HG03060 (cell line): ENCODE measurements at regions not wholly inside any gene's neighbourhood (a gene's known extent, or its start where the extent isn't known, plus 50 kb on each side); places are given as distances from the start of the nearest gene placed in this dataset.

Experiments used
- ATAC-seq: cut with Tn5 transposase; IDR thresholded peaks from one replicate; pipeline ENCODE4 v1.9.1; 2021; ENCODE audit warnings: low read depth, moderate number of reproducible peaks; ENCODE audit not compliant: unreplicated experiment

- ATAC-seq: no peak
Measured at GRCh38 chr1:98428864-98429263, 232.7 kb upstream of the SNX7 start.

- no peak for ATAC-seq
Measured at GRCh38 chr1:98427664-98428063, 233.9 kb upstream of the SNX7 start.

DNA sequence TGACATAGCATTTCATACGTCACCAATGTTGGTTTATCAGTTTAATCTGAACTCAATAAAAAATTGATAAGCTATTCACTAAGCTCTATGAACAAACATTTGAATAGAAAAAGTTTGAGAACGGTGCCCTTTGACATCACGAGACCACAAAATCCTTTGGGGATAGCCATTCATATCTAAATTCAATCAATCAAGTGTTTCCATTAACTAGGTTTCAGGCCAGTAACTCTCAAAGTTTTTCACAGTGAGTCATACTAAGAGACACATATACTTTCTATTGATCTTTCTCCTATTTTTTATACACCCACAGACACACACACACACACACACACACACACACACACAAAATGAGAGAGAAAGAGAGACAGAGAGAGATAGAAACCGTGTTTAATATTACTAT, 235.4 kb upstream of the SNX7 start:
- ATAC-seq: no peak

GRCh38 chr1:98422816-98423215, 238.7 kb upstream of the SNX7 start:
- no peak for ATAC-seq

DNA sequence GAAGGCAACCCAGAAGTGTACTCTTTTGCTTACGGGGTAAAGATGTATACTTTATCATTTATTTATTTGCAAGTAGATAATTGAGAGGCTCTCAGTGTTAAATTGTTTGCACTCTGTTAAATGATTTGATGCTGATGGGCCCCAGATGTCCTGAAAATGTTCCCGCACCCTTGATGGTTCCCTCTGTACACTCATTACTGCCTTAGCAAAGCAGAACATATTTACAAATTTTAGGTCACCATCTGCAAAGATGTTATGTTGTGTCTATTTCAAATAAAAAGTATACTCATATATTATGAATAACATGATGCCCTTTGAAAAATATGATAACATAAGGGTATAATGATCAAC, 240.5 kb upstream of the SNX7 start:
- ATAC-seq: no peak

- no peak for ATAC-seq
Measured at GRCh38 chr1:98420376-98421084, 241.0 kb upstream of the SNX7 start.

DNA sequence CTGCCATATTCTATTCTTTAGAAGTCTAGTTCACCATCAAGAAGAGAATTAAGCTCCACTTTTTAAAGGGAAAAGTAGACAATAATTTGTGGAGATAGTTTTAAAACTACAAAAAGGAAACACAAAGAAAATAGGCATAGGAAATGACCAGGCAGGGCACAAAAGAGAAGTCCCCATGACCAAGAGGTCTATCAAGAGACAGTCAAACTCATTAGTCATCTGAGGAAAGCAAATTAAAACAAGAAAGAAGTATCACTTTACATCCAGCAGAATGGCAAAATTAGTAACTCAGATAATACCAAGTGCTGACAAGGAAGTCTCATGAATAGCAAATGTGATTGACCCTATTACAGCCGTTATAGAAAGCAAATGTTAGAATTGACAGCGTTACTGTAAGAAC, 243.7 kb upstream of the SNX7 start:
- ATAC-seq: no peak

DNA sequence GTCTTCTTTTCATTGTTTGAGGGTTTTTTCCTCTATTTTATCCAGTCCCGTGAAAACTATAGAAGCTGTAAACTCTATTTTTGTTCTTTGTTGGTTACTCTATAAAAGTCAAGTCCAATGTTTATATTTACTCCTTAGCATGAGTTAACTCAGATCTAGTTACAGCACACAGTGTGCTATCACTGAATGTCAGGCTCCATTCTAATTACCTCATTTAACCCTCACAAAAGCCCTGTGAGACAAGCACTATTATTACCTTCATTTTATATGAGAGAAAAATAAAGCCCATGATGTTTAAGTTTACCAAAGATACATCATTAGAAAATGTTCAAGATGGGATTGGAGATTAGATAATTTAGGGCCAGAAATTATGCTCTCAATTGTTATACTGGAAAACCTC, 251.4 kb upstream of the SNX7 start:
- no peak for ATAC-seq

- no peak for ATAC-seq
Measured at GRCh38 chr1:98406352-98407088, 255.0 kb upstream of the SNX7 start.

DNA sequence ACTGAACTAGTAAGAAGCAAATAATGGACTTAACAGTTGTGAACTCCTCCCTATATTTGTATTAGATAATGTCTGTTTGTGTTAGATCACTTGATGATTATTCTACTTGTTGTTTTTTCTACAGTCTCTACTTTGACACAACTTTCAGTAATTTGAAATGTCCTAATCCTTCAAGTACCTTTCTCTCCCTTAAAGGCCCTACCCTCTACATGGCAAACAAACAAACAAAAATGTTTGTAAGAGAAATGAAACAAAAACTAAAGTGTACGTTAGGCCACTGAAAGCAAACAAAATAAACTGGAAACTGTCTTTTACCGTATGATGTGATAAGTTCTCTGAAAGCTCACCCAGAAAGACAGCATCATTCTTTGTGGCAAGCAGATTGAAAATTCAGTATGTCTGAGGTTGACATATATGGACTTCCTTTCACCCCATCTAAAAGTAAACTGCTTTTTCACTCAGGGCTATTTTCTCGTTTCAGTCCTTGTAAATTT, 255.9 kb upstream of the SNX7 start:
- peak; percentile 71 for ATAC-seq

DNA sequence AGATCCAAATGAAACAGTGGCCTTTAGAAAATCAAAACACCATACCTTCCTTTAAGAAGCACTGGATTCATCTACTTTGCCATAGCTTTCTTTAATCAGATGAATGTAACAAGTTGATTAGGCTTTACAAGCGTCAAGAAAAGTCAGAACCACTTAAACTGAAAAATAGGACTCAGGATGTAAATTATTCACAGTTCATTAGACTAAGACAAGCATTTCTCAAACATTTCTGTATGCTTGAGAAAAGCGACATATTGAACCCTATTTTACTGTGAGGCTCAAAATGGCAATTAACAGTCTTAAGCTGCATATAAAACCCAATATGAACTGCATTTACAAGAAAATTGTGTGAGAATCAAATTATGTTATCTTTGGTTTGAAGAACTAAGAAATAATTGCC, 256.7 kb upstream of the SNX7 start:
- no peak for ATAC-seq

DNA sequence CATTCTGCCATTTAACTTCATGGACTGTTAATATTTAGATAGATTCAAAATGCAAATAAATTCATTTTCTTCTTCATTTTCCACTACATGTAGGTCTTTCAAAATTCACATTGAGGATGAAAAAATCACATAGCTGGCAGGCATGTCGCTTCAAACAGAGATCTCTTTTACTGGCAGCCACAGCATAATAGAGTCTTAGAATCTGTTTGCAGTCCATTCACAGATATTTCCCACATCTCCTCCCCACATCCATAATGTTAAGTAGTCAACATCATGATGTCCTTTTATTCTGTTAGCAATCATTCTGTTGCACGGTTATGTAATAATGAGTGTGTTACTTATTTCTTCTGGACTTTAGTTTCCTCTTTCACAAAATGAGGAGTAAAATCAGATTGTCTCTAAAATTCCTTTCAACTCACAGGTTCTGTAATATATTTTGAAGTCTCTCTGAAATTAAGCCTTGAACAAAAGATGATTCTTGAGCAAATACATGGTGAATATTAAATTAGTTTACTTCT, 257.5 kb upstream of the SNX7 start:
- no peak for ATAC-seq

DNA sequence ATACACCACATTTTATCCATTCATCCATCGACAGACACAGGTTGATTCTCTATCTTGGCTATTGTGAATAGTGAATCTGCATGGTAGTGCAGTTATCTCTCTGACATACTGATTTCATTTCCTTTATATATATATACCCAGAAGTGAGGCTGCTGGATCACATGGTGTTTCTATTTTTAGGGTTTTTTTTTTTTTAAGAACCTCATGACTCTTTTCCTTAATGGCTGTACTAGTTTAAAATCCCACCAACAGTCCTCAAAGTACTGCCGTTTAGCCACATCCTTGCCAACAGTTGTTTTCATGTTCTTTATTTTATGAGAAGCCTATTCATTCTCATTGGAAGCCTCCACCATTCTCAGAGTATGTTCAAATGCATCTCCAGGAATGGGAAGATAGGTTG, 258.7 kb upstream of the SNX7 start:
- ATAC-seq: no peak

- no peak for ATAC-seq
Measured at GRCh38 chr1:98400446-98400845, 261.1 kb upstream of the SNX7 start.

GRCh38 chr1:98399218-98399617, 262.3 kb upstream of the SNX7 start:
- ATAC-seq: no peak

GRCh38 chr1:98398649-98399048, 262.9 kb upstream of the SNX7 start:
- ATAC-seq: no peak

DNA sequence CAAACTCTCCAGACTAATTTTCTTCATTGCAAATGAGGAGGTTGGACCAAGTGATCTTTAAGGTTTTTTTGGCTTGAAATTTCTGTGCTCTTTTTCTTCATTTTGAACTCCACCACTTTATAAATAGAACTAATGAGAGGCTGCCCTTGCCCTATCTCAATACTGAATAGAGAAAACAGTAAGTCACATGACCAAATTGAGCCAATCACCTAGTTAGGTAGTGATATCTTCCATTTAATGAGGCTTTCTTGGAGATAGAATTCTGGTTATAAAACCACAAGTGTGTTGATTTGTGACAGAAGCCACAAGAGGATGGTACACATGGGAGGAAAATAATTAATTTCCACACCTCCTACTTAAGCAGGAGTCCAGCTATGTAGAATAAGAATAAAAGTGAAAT, 263.4 kb upstream of the SNX7 start:
- ATAC-seq: no peak

DNA sequence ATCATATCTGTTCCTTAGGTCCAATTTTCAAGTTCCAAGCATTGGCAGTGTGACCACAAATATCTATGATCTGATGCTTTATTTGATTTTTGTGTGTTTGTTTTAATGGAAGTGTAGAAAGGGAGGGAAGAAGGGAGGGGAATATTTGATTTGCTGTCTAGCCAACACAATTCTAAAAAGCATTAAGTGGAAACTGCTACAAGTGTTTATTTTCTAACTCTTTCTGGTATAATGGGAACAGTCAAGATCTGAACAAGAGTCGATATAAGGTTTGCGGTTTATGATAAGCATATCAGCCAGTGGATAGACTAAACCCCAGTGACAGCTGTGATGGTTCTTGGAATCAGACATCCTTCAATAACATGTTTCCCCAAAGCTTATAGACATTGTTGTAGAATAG, 267.8 kb upstream of the SNX7 start:
- ATAC-seq: no peak

GRCh38 chr1:98391175-98391574, 270.3 kb upstream of the SNX7 start:
- no peak for ATAC-seq

- ATAC-seq: no peak
Measured at GRCh38 chr1:98389809-98390208, 271.7 kb upstream of the SNX7 start.

GRCh38 chr1:98388441-98388840, 273.1 kb upstream of the SNX7 start:
- ATAC-seq: no peak

GRCh38 chr1:98387701-98388100, 273.8 kb upstream of the SNX7 start:
- ATAC-seq: no peak
